Ishikawa (cell line): ENCODE measurements at regions not wholly inside any gene's neighbourhood (a gene's known extent, or its start where the extent isn't known, plus 50 kb on each side); places are given as distances from the start of the nearest gene placed in this dataset.

Experiments
- CEBPB ChIP-seq: IDR thresholded peaks from 2 replicates; pipeline ENCODE4 v1.6.1; 2012
- FOXM1 ChIP-seq: IDR thresholded peaks from 2 replicates; pipeline ENCODE4 v1.6.1; 2012; ENCODE audit warnings: low read depth, borderline replicate concordance
- RAD21 ChIP-seq: IDR thresholded peaks from 2 replicates; pipeline ENCODE4 v1.6.1; 2012; ENCODE audit warnings: low read depth
- TCF12 ChIP-seq: IDR thresholded peaks from 2 replicates; pipeline ENCODE4 v1.6.1; 2012; ENCODE audit warnings: low read depth
- YY1 ChIP-seq: IDR thresholded peaks from 2 replicates; pipeline ENCODE4 v1.6.1; 2012; ENCODE audit warnings: low read depth
- TF ChIP-seq, protein P1 (sequence below): IDR thresholded peaks from 2 replicates; pipeline ENCODE4 v1.6.1; 2012
- TF ChIP-seq, protein P2 (sequence below): IDR thresholded peaks from 2 replicates; pipeline ENCODE4 v1.6.1; 2012; ENCODE audit warnings: low read depth, mild to moderate bottlenecking
- TF ChIP-seq, protein P3 (sequence below): IDR thresholded peaks from 2 replicates; pipeline ENCODE4 v1.6.1; 2012

DNA sequence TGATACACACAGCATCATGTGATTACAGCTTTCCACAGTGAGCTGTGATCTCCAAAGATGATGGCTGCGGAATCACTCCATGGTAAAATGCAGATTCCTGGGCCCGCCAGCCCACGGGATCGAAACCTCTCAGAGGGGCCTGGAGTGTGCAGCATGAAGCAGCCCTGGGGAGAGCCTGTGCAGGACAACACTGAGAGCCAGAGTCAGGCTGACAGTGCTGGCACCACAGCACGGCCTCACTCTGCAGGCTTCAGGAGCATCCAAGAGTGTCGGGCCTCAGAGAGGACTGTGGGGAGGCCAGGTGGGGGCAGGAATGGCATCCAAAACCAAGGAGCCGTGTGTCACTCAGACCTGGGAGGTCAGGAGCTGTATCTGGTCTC is 533.4 kb downstream of the TCERG1L start:
- TF ChIP-seq RAD21 (no peak), TCF12 (no peak), CEBPB (no peak), FOXM1 (no peak), YY1 (no peak)
- TF ChIP-seq, protein P1, sequence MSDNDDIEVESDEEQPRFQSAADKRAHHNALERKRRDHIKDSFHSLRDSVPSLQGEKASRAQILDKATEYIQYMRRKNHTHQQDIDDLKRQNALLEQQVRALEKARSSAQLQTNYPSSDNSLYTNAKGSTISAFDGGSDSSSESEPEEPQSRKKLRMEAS: no peak
- TF ChIP-seq, protein P2, sequence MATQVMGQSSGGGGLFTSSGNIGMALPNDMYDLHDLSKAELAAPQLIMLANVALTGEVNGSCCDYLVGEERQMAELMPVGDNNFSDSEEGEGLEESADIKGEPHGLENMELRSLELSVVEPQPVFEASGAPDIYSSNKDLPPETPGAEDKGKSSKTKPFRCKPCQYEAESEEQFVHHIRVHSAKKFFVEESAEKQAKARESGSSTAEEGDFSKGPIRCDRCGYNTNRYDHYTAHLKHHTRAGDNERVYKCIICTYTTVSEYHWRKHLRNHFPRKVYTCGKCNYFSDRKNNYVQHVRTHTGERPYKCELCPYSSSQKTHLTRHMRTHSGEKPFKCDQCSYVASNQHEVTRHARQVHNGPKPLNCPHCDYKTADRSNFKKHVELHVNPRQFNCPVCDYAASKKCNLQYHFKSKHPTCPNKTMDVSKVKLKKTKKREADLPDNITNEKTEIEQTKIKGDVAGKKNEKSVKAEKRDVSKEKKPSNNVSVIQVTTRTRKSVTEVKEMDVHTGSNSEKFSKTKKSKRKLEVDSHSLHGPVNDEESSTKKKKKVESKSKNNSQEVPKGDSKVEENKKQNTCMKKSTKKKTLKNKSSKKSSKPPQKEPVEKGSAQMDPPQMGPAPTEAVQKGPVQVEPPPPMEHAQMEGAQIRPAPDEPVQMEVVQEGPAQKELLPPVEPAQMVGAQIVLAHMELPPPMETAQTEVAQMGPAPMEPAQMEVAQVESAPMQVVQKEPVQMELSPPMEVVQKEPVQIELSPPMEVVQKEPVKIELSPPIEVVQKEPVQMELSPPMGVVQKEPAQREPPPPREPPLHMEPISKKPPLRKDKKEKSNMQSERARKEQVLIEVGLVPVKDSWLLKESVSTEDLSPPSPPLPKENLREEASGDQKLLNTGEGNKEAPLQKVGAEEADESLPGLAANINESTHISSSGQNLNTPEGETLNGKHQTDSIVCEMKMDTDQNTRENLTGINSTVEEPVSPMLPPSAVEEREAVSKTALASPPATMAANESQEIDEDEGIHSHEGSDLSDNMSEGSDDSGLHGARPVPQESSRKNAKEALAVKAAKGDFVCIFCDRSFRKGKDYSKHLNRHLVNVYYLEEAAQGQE: no peak
- TF ChIP-seq, protein P3, sequence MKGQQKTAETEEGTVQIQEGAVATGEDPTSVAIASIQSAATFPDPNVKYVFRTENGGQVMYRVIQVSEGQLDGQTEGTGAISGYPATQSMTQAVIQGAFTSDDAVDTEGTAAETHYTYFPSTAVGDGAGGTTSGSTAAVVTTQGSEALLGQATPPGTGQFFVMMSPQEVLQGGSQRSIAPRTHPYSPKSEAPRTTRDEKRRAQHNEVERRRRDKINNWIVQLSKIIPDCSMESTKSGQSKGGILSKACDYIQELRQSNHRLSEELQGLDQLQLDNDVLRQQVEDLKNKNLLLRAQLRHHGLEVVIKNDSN: no peak
